DND-41 (cell line): ENCODE measurements at regions not wholly inside any gene's neighbourhood (a gene's known extent, or its start where the extent isn't known, plus 50 kb on each side); places are given as distances from the start of the nearest gene placed in this dataset.

Experiments
- ATAC-seq: fragments of 200-7000 bp; cut with Tn5 transposase; 3 replicates; pipeline ENCODE4 v1.9.1; 2021; ENCODE audit warnings: low read depth; ENCODE audit not compliant: insufficient read depth
- DNase-seq: peaks from one replicate; pipeline ENCODE4 v3.0.0-alpha.2; 2020
- H2AFZ ChIP-seq: 2 replicates; pipeline ENCODE4 v1.6.0; 2012; ENCODE audit warnings: low read depth, low read length
- H3K27ac ChIP-seq: 2 replicates; pipeline ENCODE4 v1.5.1; 2012; ENCODE audit warnings: low read length, inconsistent platforms
- H3K27me3 ChIP-seq: fragments of 200-600 bp; sonication (generic); 2 replicates; pipeline ENCODE4 v1.6.0; 2012; ENCODE audit warnings: low read length, mild to moderate bottlenecking, inconsistent platforms; ENCODE audit not compliant: insufficient read depth, poor library complexity
- H3K36me3 ChIP-seq: 2 replicates; pipeline ENCODE4 v1.5.1; 2012; ENCODE audit warnings: low read length, inconsistent platforms; ENCODE audit not compliant: insufficient read depth
- H3K4me1 ChIP-seq: 2 replicates; pipeline ENCODE4 v1.5.1; 2012; ENCODE audit warnings: mild to moderate bottlenecking, low read length; ENCODE audit not compliant: insufficient read depth
- H3K4me2 ChIP-seq: 2 replicates; pipeline ENCODE4 v1.6.0; 2012; ENCODE audit warnings: mild to moderate bottlenecking, moderate library complexity, low read length, inconsistent platforms; ENCODE audit not compliant: insufficient read depth
- H3K4me3 ChIP-seq, 2 experiments: fragments of 200-600 bp in 1 of 2; shearing (Covaris generic) in 1 of 2; 2 replicates each; pipeline ENCODE4 v1.5.1; 2012 to 2016; ENCODE audit warnings: inconsistent platforms in 2 of 2, low read length in 2 of 2, mild to moderate bottlenecking in 2 of 2, low read depth in 1 of 2, moderate library complexity in 1 of 2
- H3K79me2 ChIP-seq: 2 replicates; pipeline ENCODE4 v1.6.0; 2012; ENCODE audit warnings: low read length, inconsistent platforms; ENCODE audit not compliant: insufficient read depth
- H3K9ac ChIP-seq: 2 replicates; pipeline ENCODE4 v1.6.0; 2012; ENCODE audit warnings: low read depth, mild to moderate bottlenecking, inconsistent platforms, low read length, moderate library complexity
- H3K9me3 ChIP-seq: 2 replicates; pipeline ENCODE4 v1.5.1; 2012; ENCODE audit warnings: low read length, moderate library complexity, mild to moderate bottlenecking, inconsistent platforms; ENCODE audit not compliant: insufficient read depth, severe bottlenecking
- H4K20me1 ChIP-seq: 2 replicates; pipeline ENCODE4 v1.6.0; 2012; ENCODE audit warnings: low read length; ENCODE audit not compliant: insufficient read depth
- EZH2 ChIP-seq: IDR thresholded peaks from 3 replicates; pipeline ENCODE4 v1.6.1; 2012; ENCODE audit warnings: borderline replicate concordance, low read depth, mild to moderate bottlenecking, moderate library complexity, low read length, inconsistent platforms; ENCODE audit not compliant: severe bottlenecking
- TF ChIP-seq, protein P1 (sequence below): IDR thresholded peaks from 2 replicates; pipeline ENCODE4 v1.5.1; 2012; ENCODE audit warnings: borderline replicate concordance, low read length, moderate library complexity, mild to moderate bottlenecking; ENCODE audit not compliant: poor library complexity, severe bottlenecking; ENCODE audit errors: extremely low read depth

DNA sequence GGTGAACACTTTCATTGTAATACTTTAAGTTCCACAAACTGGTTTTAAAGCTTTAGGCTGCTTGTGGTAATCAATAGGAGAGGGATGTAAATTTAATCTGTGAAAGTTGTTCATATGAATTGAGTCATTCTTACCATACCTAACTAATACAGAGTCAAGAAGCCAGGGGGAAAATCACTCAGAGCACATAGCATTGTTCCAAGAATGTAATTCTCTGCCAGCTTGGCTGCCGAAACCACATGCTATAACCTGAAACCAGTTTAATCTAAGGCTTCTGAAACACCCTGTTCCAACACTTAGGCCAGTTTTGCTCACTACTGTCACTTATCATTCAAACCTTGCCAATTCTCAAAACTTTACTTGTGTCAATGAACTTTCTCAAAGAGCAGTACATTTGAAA, 528.8 kb upstream of the GRAMD2B start:
- H3K9ac ChIP-seq, result no peak overlapping the region
- DNase-seq (no peak), ATAC-seq (no peak)
- H3K4me1 ChIP-seq, result no peaks in the 10 kb centered on the region
- H3K27ac ChIP-seq, result no peak overlapping the region
- TF ChIP-seq, protein P1, sequence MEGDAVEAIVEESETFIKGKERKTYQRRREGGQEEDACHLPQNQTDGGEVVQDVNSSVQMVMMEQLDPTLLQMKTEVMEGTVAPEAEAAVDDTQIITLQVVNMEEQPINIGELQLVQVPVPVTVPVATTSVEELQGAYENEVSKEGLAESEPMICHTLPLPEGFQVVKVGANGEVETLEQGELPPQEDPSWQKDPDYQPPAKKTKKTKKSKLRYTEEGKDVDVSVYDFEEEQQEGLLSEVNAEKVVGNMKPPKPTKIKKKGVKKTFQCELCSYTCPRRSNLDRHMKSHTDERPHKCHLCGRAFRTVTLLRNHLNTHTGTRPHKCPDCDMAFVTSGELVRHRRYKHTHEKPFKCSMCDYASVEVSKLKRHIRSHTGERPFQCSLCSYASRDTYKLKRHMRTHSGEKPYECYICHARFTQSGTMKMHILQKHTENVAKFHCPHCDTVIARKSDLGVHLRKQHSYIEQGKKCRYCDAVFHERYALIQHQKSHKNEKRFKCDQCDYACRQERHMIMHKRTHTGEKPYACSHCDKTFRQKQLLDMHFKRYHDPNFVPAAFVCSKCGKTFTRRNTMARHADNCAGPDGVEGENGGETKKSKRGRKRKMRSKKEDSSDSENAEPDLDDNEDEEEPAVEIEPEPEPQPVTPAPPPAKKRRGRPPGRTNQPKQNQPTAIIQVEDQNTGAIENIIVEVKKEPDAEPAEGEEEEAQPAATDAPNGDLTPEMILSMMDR, result no peak
- no peak for TF ChIP-seq EZH2
- no peaks in the 10 kb centered on the region for H3K27me3 ChIP-seq
- H3K9me3 ChIP-seq, result no peaks in the 10 kb centered on the region
- no peak overlapping the region for H2AFZ ChIP-seq
- H4K20me1 ChIP-seq, result no peaks in the 10 kb centered on the region
- H3K79me2 ChIP-seq, result no peaks in the 10 kb centered on the region
- no peak overlapping the region for H3K4me3 ChIP-seq
- H3K36me3 ChIP-seq, result no peaks in the 10 kb centered on the region
- no peak overlapping the region for H3K4me2 ChIP-seq

DNA sequence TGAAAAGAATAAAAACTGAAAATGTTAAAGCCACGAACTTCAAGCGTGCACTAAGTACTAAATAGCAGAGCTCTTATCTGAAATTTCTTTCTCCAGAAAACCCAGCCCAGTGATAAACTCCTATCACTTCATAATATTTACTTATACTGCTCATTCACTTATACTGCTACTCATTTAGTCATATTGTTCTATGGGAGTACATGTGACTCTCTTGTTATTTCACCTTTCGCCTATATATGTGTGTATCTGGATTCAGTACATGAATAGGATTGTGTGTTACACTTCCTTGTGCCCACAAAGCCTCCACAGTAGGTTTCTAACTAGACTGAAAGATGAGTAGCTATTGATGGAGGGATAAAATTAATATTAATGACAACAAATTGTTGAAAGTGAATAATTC, 526.8 kb upstream of the GRAMD2B start:
- TF ChIP-seq EZH2, result no peak
- TF ChIP-seq, protein P1, result no peak
- Histone ChIP-seq H2AFZ (no peak overlapping the region), H3K9me3 (no peaks in the 10 kb centered on the region), H3K27ac (no peak overlapping the region), H3K27me3 (no peaks in the 10 kb centered on the region), H3K4me1 (no peaks in the 10 kb centered on the region), H4K20me1 (no peaks in the 10 kb centered on the region), H3K79me2 (no peaks in the 10 kb centered on the region), H3K36me3 (no peaks in the 10 kb centered on the region), H3K9ac (no peak overlapping the region), H3K4me3 (no peak overlapping the region), H3K4me2 (no peak overlapping the region)
- no peak for ATAC-seq
- no peak for DNase-seq

DNA sequence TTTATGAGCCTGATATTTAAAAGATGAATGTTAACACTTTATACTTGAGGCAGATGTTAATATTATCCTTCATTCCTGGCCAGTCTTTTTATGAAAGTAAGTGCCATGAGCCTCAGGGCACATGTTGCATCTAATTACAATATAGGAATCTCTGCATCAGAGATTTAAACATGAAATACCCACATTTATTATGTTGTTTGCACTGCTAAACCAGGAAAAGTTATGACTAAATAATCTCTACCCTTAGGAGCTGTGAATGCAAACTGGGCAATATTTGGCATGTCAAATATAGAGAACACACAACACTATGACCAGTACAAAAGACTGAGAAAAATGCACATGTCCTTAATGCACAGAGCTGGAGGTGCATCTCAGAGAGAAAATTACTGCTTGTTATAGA, 526.1 kb upstream of the GRAMD2B start:
- no peak overlapping the region for H3K4me2 ChIP-seq
- no peaks in the 10 kb centered on the region for H4K20me1 ChIP-seq
- H3K4me3 ChIP-seq, result no peak overlapping the region
- H3K9me3 ChIP-seq, result no peaks in the 10 kb centered on the region
- no peaks in the 10 kb centered on the region for H3K4me1 ChIP-seq
- DNase-seq (no peak), ATAC-seq (no peak)
- H3K36me3 ChIP-seq, result no peaks in the 10 kb centered on the region
- no peak overlapping the region for H2AFZ ChIP-seq
- no peaks in the 10 kb centered on the region for H3K79me2 ChIP-seq
- no peak overlapping the region for H3K27ac ChIP-seq
- no peak overlapping the region for H3K9ac ChIP-seq
- no peaks in the 10 kb centered on the region for H3K27me3 ChIP-seq
- TF ChIP-seq, protein P1, result no peak
- TF ChIP-seq EZH2, result no peak

DNA sequence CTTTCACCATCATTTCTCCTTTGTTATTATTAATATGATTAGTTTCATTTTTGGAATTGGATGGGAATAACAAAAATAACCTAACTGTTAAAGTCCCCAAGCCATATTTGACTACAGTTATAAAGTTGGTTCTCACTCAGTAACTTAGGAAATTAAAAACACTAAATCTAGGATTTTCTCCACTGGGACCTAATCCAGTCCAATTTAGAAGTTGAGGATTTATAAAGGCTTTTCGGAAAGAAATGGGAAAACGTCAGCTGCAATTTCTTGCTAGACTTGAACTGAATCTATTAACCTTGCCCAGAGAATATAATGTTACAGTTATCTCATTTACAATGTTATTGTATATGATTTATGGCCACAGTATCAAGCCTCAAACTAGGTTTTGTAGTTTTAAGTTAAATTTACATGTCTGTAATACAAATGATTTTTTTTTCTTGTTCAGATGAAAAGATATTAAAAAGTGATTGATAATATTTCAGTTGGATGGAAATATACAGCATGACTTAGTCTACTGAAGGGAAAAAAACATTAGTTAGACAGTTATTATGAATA, 524.3 kb upstream of the GRAMD2B start:
- no peak for DNase-seq

More for the DNA sequence above, 524.3 kb upstream of the GRAMD2B start:
- H3K9ac ChIP-seq, result no peak overlapping the region
- no peaks in the 10 kb centered on the region for H3K4me1 ChIP-seq
- no peaks in the 10 kb centered on the region for H3K9me3 ChIP-seq
- TF ChIP-seq EZH2, result no peak
- TF ChIP-seq, protein P1, result no peak
- H3K4me2 ChIP-seq, result no peak overlapping the region
- no peak for ATAC-seq
- no peak overlapping the region for H3K27ac ChIP-seq
- H3K36me3 ChIP-seq, result no peaks in the 10 kb centered on the region
- no peaks in the 10 kb centered on the region for H4K20me1 ChIP-seq
- H2AFZ ChIP-seq, result no peak overlapping the region
- H3K4me3 ChIP-seq, result no peak overlapping the region
- no peaks in the 10 kb centered on the region for H3K27me3 ChIP-seq
- H3K79me2 ChIP-seq, result no peaks in the 10 kb centered on the region
